HCT116 (cell line): ENCODE measurements at regions not wholly inside any gene's neighbourhood (a gene's known extent, or its start where the extent isn't known, plus 50 kb on each side); places are given as distances from the start of the nearest gene placed in this dataset.

ENCODE experiments used
- CEBPB ChIP-seq: IDR thresholded peaks from 2 replicates; pipeline ENCODE4 v1.6.1; 2012; ENCODE audit warnings: low read depth
- CTCF ChIP-seq, 3 experiments: fragments of 200-600 bp in 1 of 3; sonication (generic) in 1 of 3; IDR thresholded peaks in 2 of 3; conservative IDR thresholded peaks in 1 of 3; 2 replicates each; pipeline ENCODE4 v1.5.1; 2012 to 2017; ENCODE audit warnings: low read depth in 2 of 3, low read length in 2 of 3, antibody characterized with exemption in 1 of 3, borderline replicate concordance in 1 of 3, control low read depth in 1 of 3, mild to moderate bottlenecking in 1 of 3, mixed read lengths in 1 of 3, mixed run types in 1 of 3, moderate library complexity in 1 of 3; ENCODE audit not compliant: insufficient read depth in 1 of 3
- ELF1 ChIP-seq: IDR thresholded peaks from 2 replicates; pipeline ENCODE4 v1.6.1; 2012; ENCODE audit warnings: low read depth, borderline replicate concordance
- EZH2phosphoT487 ChIP-seq: fragments of 200-600 bp; IDR thresholded peaks from 2 replicates; pipeline ENCODE4 v1.6.1; 2018; ENCODE audit warnings: antibody characterized with exemption, borderline replicate concordance
- FOSL1 ChIP-seq: IDR thresholded peaks from 2 replicates; pipeline ENCODE4 v1.6.1; 2012; ENCODE audit warnings: low read depth
- JUND ChIP-seq: IDR thresholded peaks from 2 replicates; pipeline ENCODE4 v1.6.1; 2012
- POLR2A ChIP-seq: IDR thresholded peaks from 2 replicates; pipeline ENCODE4 v1.7.0; 2011; ENCODE audit warnings: borderline replicate concordance; ENCODE audit not compliant: insufficient read depth, insufficient read length; ENCODE audit errors: extremely low read depth
- POLR2AphosphoS5 ChIP-seq: IDR thresholded peaks from 2 replicates; pipeline ENCODE4 v1.6.1; 2011; ENCODE audit warnings: mild to moderate bottlenecking, low read depth, low read length, moderate library complexity
- REST ChIP-seq: IDR thresholded peaks from 2 replicates; pipeline ENCODE4 v1.6.1; 2012; ENCODE audit warnings: low read depth
- YY1 ChIP-seq: IDR thresholded peaks from 2 replicates; pipeline ENCODE4 v1.6.1; 2011; ENCODE audit warnings: low read length, low read depth, moderate library complexity, mild to moderate bottlenecking; ENCODE audit not compliant: insufficient replicate concordance; ENCODE audit errors: extremely low read depth
- ZBTB33 ChIP-seq: IDR thresholded peaks from 2 replicates; pipeline ENCODE4 v1.6.1; 2011; ENCODE audit warnings: mild to moderate bottlenecking, low read length, moderate library complexity; ENCODE audit not compliant: insufficient replicate concordance; ENCODE audit errors: extremely low read depth
- ZFX ChIP-seq: fragments of 450-650 bp; IDR thresholded peaks from 2 replicates; pipeline ENCODE4 v1.6.1; 2017

- TF ChIP-seq CTCF (IDR thresholded peaks at IDR 0.05 in 2 of 3, conservative IDR thresholded peaks at IDR 0.05 in 1 of 3; ENCODE audit: borderline replicate concordance in 1 of 3, insufficient read depth in 1 of 3, low read depth in 2 of 3, low read length in 2 of 3), result no peak
- TF ChIP-seq POLR2A, result no peak
- no peak for TF ChIP-seq ZFX
- no peak for TF ChIP-seq EZH2phosphoT487
- no peak for TF ChIP-seq CEBPB
- no peak for TF ChIP-seq POLR2AphosphoS5
- TF ChIP-seq YY1, result no peak
- TF ChIP-seq FOSL1, result no peak
- TF ChIP-seq JUND, result no peak
- TF ChIP-seq ELF1, result no peak
- no peak for TF ChIP-seq ZBTB33
- no peak for TF ChIP-seq REST
Observed at GRCh38 chr1:66478116-66478515, 55.8 kb upstream of the SGIP1 start.
